ENCODE measurements at regions not wholly inside any gene's neighbourhood (a gene's known extent, or its start where the extent isn't known, plus 50 kb on each side); places are given as distances from the start of the nearest gene placed in this dataset.
"Not testable (repeated sequence)": the region's sequence is repeated elsewhere in the genome, so short reads cannot be mapped to it uniquely, and the experiment has no call there.

- no peak overlapping the region for H3K4me3 ChIP-seq (ENCODE audit: low read depth, low read length)
- DNase-seq (ENCODE audit: low read depth), result no peak
- no peak for TF ChIP-seq CTCF (IDR thresholded peaks at IDR 0.05; ENCODE audit: low read depth, low read length, missing control alignments)
- in situ Hi-C loops (cut with HindIII; ENCODE audit: low sequenced_read_pairs), result no loop called here
These were observed 439.1 kb upstream of the GCFC2 start for GRCh38 chr2:76149846-76150245.

- DNase-seq (ENCODE audit: low read depth); in situ Hi-C loops (cut with HindIII; ENCODE audit: low sequenced_read_pairs); H3K4me3 ChIP-seq (ENCODE audit: low read depth, low read length): not testable (repeated sequence)
These were observed 428.6 kb upstream of the GCFC2 start for GRCh38 chr2:76139303-76139702.

- no peak for TF ChIP-seq CTCF (IDR thresholded peaks at IDR 0.05; ENCODE audit: low read depth, low read length, missing control alignments)
- no peak for DNase-seq (ENCODE audit: low read depth)
- in situ Hi-C loops (cut with HindIII; ENCODE audit: low sequenced_read_pairs), result no loop called here
These were observed 417.9 kb upstream of the GCFC2 start for GRCh38 chr2:76128622-76129021.

GRCh38 chr2:76120176-76120575, 409.5 kb upstream of the GCFC2 start:
- in situ Hi-C loops (cut with HindIII; ENCODE audit: low sequenced_read_pairs), result no loop called here
- H3K4me3 ChIP-seq (ENCODE audit: low read depth, low read length), result no peak overlapping the region
- no peak for DNase-seq (ENCODE audit: low read depth)
- no peak for TF ChIP-seq CTCF (IDR thresholded peaks at IDR 0.05; ENCODE audit: low read depth, low read length, missing control alignments)

More at GRCh38 chr2:76128622-76129021, 417.9 kb upstream of the GCFC2 start:
- H3K4me3 ChIP-seq (ENCODE audit: low read depth, low read length), result no peak overlapping the region

GRCh38 chr2:76089683-76090082, 379.0 kb upstream of the GCFC2 start:
- no peak for DNase-seq (ENCODE audit: low read depth)
- no peak for TF ChIP-seq CTCF (IDR thresholded peaks at IDR 0.05; ENCODE audit: low read depth, low read length, missing control alignments)
- in situ Hi-C loops (cut with HindIII; ENCODE audit: low sequenced_read_pairs), result no loop called here
- H3K4me3 ChIP-seq (ENCODE audit: low read depth, low read length), result no peak overlapping the region

- DNase-seq (ENCODE audit: low read depth), result no peak
- in situ Hi-C loops (cut with HindIII; ENCODE audit: low sequenced_read_pairs), result no loop called here
- no peak for TF ChIP-seq CTCF (IDR thresholded peaks at IDR 0.05; ENCODE audit: low read depth, low read length, missing control alignments)
- no peak overlapping the region for H3K4me3 ChIP-seq (ENCODE audit: low read depth, low read length)
These were observed 372.5 kb upstream of the GCFC2 start for GRCh38 chr2:76083248-76083647.

GRCh38 chr2:76082509-76082908, 371.8 kb upstream of the GCFC2 start:
- TF ChIP-seq CTCF (IDR thresholded peaks at IDR 0.05; ENCODE audit: low read depth, low read length, missing control alignments), result no peak
- no peak overlapping the region for H3K4me3 ChIP-seq (ENCODE audit: low read depth, low read length)
- in situ Hi-C loops (cut with HindIII; ENCODE audit: low sequenced_read_pairs), result no loop called here
- no peak for DNase-seq (ENCODE audit: low read depth)

Measured in astrocyte of the cerebellum (primary cell).